ENCODE measurements at regions not wholly inside any gene's neighbourhood (a gene's known extent, or its start where the extent isn't known, plus 50 kb on each side); places are given as distances from the start of the nearest gene placed in this dataset.

GRCh38 chr11:110808248-110808647 is 96.0 kb upstream of the ARHGAP20 start:
- no peak for TF ChIP-seq CTCF (IDR thresholded peaks at IDR 0.05)
- H3K27ac ChIP-seq = no peak overlapping the region
- H3K4me3 ChIP-seq (ENCODE audit: low read depth in 1 of 2, low read length in 1 of 2) = no peak overlapping the region
- H3K27me3 ChIP-seq = no peaks in the 10 kb centered on the region
- H3K9me3 ChIP-seq = no peaks in the 10 kb centered on the region
- H3K36me3 ChIP-seq = no peaks in the 10 kb centered on the region
- H3K4me1 ChIP-seq (ENCODE audit: control insufficient read depth in 1 of 2, insufficient read depth in 1 of 2, low read depth in 1 of 2, low read length in 1 of 2) = peaks cover 0 to 6% of the 10 kb centered on the region in 2 experiments

- no peaks in the 10 kb centered on the region for H3K27me3 ChIP-seq
- H3K4me3 ChIP-seq (ENCODE audit: low read depth in 1 of 2, low read length in 1 of 2) = no peak overlapping the region
- no peak for TF ChIP-seq CTCF (IDR thresholded peaks at IDR 0.05)
- H3K9me3 ChIP-seq = no peaks in the 10 kb centered on the region
- no peaks in the 10 kb centered on the region for H3K36me3 ChIP-seq
- no peak overlapping the region for H3K27ac ChIP-seq
- peaks cover 0 to 6% of the 10 kb centered on the region in 2 experiments for H3K4me1 ChIP-seq (ENCODE audit: control insufficient read depth in 1 of 2, insufficient read depth in 1 of 2, low read depth in 1 of 2, low read length in 1 of 2)
Measured at GRCh38 chr11:110807801-110808200, 95.6 kb upstream of the ARHGAP20 start.

GRCh38 chr11:110805756-110806155 is 93.5 kb upstream of the ARHGAP20 start:
- Histone ChIP-seq H3K27ac (no peak overlapping the region), H3K9me3 (no peaks in the 10 kb centered on the region), H3K4me3 (ENCODE audit: low read depth in 1 of 2, low read length in 1 of 2) (no peak overlapping the region), H3K27me3 (no peaks in the 10 kb centered on the region), H3K4me1 (ENCODE audit: control insufficient read depth in 1 of 2, insufficient read depth in 1 of 2, low read depth in 1 of 2, low read length in 1 of 2) (peaks cover 0 to 6% of the 10 kb centered on the region in 2 experiments), H3K36me3 (no peaks in the 10 kb centered on the region)
- no peak for TF ChIP-seq CTCF (IDR thresholded peaks at IDR 0.05)

GRCh38 chr11:110802162-110802561 is 89.9 kb upstream of the ARHGAP20 start:
- no peak overlapping the region for H3K27ac ChIP-seq
- no peaks in the 10 kb centered on the region for H3K4me1 ChIP-seq (ENCODE audit: control insufficient read depth in 1 of 2, insufficient read depth in 1 of 2, low read depth in 1 of 2, low read length in 1 of 2)
- H3K9me3 ChIP-seq = no peaks in the 10 kb centered on the region
- H3K4me3 ChIP-seq (ENCODE audit: low read depth in 1 of 2, low read length in 1 of 2) = no peak overlapping the region
- no peaks in the 10 kb centered on the region for H3K36me3 ChIP-seq
- TF ChIP-seq CTCF (IDR thresholded peaks at IDR 0.05) = no peak
- no peaks in the 10 kb centered on the region for H3K27me3 ChIP-seq

- no peak overlapping the region for H3K4me3 ChIP-seq (ENCODE audit: low read depth in 1 of 2, low read length in 1 of 2)
- H3K27ac ChIP-seq = no peak overlapping the region
- no peaks in the 10 kb centered on the region for H3K4me1 ChIP-seq (ENCODE audit: control insufficient read depth in 1 of 2, insufficient read depth in 1 of 2, low read depth in 1 of 2, low read length in 1 of 2)
- no peaks in the 10 kb centered on the region for H3K9me3 ChIP-seq
- H3K36me3 ChIP-seq = no peaks in the 10 kb centered on the region
- no peaks in the 10 kb centered on the region for H3K27me3 ChIP-seq
- TF ChIP-seq CTCF (IDR thresholded peaks at IDR 0.05) = no peak
Measured at GRCh38 chr11:110801328-110801727, 89.1 kb upstream of the ARHGAP20 start.
